Muscle layer of duodenum (tissue), 2 donors: ENCODE measurements at regions not wholly inside any gene's neighbourhood (a gene's known extent, or its start where the extent isn't known, plus 50 kb on each side); places are given as distances from the start of the nearest gene placed in this dataset.
"Not testable (repeated sequence)": the region's sequence is repeated elsewhere in the genome, so short reads cannot be mapped to it uniquely, and the experiment has no call there.

ENCODE experiments used
- H3K27ac ChIP-seq: one replicate; pipeline ENCODE4 v1.7.0; 2013; ENCODE audit warnings: mild to moderate bottlenecking, low read length
- H3K27me3 ChIP-seq: one replicate; pipeline ENCODE4 v1.7.0; 2013; ENCODE audit warnings: low read depth, mild to moderate bottlenecking, control low read depth, low read length
- H3K36me3 ChIP-seq, 2 donors: one replicate each; pipeline ENCODE4 v1.7.0; 2013; ENCODE audit warnings: low read length in 2 of 2, control low read depth in 1 of 2, mild to moderate bottlenecking in 1 of 2; ENCODE audit not compliant: insufficient read depth in 2 of 2, control insufficient read depth in 1 of 2
- H3K4me1 ChIP-seq, 2 donors: one replicate each; pipeline ENCODE4 v1.7.0; 2013; ENCODE audit warnings: low read length in 2 of 2, mild to moderate bottlenecking in 2 of 2, control low read depth in 1 of 2, moderate library complexity in 1 of 2; ENCODE audit not compliant: insufficient read depth in 2 of 2, control insufficient read depth in 1 of 2
- H3K4me3 ChIP-seq, 2 donors: one replicate each; pipeline ENCODE4 v1.7.0; 2013; ENCODE audit warnings: low read length in 2 of 2, low read depth in 1 of 2, mild to moderate bottlenecking in 1 of 2
- H3K9me3 ChIP-seq, 2 donors: one replicate each; pipeline ENCODE4 v1.7.0; 2013; ENCODE audit warnings: low read length in 2 of 2, control low read depth in 1 of 2, mild to moderate bottlenecking in 1 of 2; ENCODE audit not compliant: control insufficient read depth in 1 of 2
- donor health status: healthy.

DNA sequence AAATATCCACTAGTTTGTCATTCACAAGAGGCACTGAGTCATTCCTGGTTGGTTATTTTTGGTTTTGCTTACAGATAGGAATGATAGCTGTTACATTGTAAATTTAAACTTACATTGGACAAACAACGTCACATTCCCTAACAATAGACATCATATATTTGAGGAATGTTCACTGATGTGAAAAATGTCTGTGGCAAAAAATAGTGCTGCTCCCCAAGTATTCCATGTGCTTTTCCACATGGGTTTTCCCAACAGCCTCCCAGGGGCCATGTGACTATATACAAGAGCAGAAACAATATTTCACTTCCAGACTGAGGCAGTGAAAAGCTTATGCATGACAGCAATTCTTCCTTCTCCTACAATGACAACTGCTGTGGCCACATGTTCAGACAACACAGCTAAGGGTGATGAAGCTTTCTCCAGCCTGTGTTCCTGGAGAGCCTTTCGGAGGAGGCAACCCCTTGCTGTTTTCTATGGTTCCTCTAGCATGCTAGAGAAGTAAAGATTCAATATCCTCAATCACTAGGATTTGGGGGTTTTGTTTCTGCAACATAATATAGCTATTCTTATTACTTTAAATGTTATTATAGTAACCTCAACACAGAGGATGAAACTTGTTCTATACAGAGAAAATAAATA is 202.7 kb downstream of the PTH2R start:
- Histone ChIP-seq H3K27me3 (no peaks in the 10 kb centered on the region), H3K4me3 (no peak overlapping the region), H3K27ac (no peak overlapping the region), H3K9me3 (no peaks in the 10 kb centered on the region), H3K4me1 (no peaks in the 10 kb centered on the region), H3K36me3 (no peaks in the 10 kb centered on the region)

DNA sequence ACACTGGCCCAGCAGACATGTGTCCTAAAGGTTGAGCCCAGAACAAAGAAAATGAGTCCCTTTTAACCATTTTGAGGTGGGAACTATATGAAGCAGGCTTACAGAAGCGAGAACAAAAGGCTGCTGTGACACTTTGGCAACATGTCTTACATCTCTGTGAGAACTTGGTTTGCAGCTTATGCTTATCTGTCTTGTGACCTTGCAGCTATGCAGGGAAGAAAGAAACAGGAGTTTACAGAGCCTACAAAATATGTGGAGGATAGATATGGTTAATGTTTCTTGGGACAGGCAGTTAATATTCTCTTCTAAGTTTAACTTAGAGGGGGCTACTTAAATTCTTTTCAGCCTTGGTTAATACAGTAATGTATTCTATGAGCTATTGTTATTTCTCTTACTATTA is 209.1 kb downstream of the PTH2R start:
- H3K36me3 ChIP-seq, H3K4me1 ChIP-seq, H3K27me3 ChIP-seq, H3K9me3 ChIP-seq, H3K4me3 ChIP-seq, H3K27ac ChIP-seq: not testable (repeated sequence)

DNA sequence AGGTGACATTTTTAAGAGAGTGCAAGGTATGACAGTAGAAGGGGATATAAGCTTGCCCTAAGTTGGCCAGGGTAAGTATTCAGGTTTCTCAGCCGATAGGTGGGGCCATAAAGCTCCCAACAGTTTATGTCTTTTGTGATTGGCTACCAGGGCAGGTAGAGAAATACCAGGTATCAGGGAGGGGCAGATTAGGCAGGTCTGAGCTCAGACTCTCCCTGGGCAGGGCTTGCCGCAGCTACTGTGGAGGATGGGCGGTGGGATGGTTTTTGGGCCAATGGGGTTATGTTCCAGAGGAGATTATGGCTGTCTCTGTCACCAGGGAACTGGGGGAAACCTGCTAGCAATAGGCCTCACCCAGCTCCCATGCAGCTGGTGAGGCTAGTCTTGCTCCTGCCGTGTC is 211.6 kb downstream of the PTH2R start:
- no peak overlapping the region for H3K4me3 ChIP-seq
- H3K27ac ChIP-seq = no peak overlapping the region
- no peaks in the 10 kb centered on the region for H3K36me3 ChIP-seq
- H3K9me3 ChIP-seq = no peaks in the 10 kb centered on the region
- no peaks in the 10 kb centered on the region for H3K4me1 ChIP-seq
- H3K27me3 ChIP-seq = no peaks in the 10 kb centered on the region

- H3K27ac ChIP-seq = no peak overlapping the region
- no peaks in the 10 kb centered on the region for H3K27me3 ChIP-seq
- H3K9me3 ChIP-seq = no peaks in the 10 kb centered on the region
- H3K36me3 ChIP-seq = no peaks in the 10 kb centered on the region
- H3K4me1 ChIP-seq = no peaks in the 10 kb centered on the region
- no peak overlapping the region for H3K4me3 ChIP-seq
Measured at GRCh38 chr2:208619993-208620392, 213.4 kb downstream of the PTH2R start.

GRCh38 chr2:208620487-208620978 is 213.9 kb downstream of the PTH2R start:
- H3K27me3 ChIP-seq = no peaks in the 10 kb centered on the region
- H3K9me3 ChIP-seq = no peaks in the 10 kb centered on the region
- no peak overlapping the region for H3K4me3 ChIP-seq
- H3K4me1 ChIP-seq = no peaks in the 10 kb centered on the region
- H3K36me3 ChIP-seq = no peaks in the 10 kb centered on the region
- no peak overlapping the region for H3K27ac ChIP-seq

DNA sequence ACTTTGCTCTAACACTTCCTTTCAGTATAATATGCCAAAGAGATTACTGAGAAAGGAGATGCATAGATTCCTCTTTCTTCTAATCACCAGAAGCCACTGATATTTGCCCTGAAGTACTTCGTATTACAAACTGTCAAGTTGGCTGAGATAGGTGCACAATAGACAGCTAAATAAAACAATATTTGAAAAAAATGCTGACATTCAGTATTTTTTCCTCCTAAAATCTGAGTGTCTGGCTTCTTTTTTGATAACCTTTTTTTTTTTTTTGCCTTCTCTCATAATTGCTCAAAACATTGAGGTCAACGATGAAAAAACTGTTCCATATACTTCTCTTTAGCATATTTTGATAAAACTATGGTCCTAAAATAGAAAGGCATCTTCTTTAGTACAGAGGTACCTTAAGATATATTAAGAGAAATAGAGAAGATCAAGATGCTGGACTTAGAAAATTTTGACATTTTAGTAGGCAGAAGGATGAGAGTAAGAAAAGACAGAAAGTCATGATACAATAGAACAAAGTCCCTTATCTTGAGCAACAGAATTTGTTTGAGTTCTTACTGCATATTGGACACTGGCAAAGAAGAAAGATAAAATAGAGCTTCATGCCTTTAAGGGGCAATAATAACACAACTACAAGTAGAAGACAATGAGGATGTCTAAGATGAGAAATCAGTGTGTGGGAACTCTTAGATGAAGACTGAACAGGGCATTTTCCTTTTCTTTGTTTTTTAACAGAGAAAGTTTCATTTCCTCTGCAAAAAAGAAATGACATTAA is 220.7 kb downstream of the PTH2R start:
- Histone ChIP-seq H3K27ac (no peak overlapping the region), H3K36me3 (no peaks in the 10 kb centered on the region), H3K4me1 (no peaks in the 10 kb centered on the region), H3K4me3 (no peak overlapping the region), H3K27me3 (no peaks in the 10 kb centered on the region), H3K9me3 (no peaks in the 10 kb centered on the region)

DNA sequence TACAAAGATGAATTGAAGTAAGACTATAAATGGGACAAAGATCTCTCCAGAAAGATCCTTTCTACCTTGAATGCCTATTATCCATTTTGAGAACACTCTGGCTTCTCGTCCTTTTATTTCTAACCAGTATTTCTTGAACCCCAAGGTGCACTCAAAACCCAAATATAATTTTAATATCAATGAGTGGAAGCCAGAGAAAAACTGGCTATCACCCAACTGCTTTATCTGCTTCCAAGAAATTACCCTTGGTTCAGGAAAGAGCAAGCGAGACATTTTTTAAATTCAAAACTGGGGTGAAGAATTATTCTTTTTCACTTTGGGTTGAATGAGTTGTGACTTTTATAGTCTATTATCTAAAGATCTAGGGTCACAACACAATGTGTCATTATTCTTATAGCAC is 221.3 kb downstream of the PTH2R start:
- Histone ChIP-seq H3K27ac (no peak overlapping the region), H3K9me3 (no peaks in the 10 kb centered on the region), H3K4me1 (no peaks in the 10 kb centered on the region), H3K4me3 (no peak overlapping the region), H3K36me3 (no peaks in the 10 kb centered on the region), H3K27me3 (no peaks in the 10 kb centered on the region)

GRCh38 chr2:208638059-208638458 is 231.5 kb downstream of the PTH2R start:
- no peaks in the 10 kb centered on the region for H3K4me1 ChIP-seq
- no peaks in the 10 kb centered on the region for H3K36me3 ChIP-seq
- H3K27ac ChIP-seq = no peak overlapping the region
- H3K4me3 ChIP-seq = no peak overlapping the region
- no peaks in the 10 kb centered on the region for H3K27me3 ChIP-seq
- no peaks in the 10 kb centered on the region for H3K9me3 ChIP-seq

GRCh38 chr2:208642125-208642779 is 235.7 kb downstream of the PTH2R start:
- Histone ChIP-seq H3K27me3 (no peaks in the 10 kb centered on the region), H3K27ac (no peak overlapping the region), H3K4me3 (no peak overlapping the region), H3K36me3 (no peaks in the 10 kb centered on the region), H3K4me1 (no peaks in the 10 kb centered on the region), H3K9me3 (no peaks in the 10 kb centered on the region)

GRCh38 chr2:208643145-208643544 is 236.6 kb downstream of the PTH2R start:
- Histone ChIP-seq H3K4me1 (no peaks in the 10 kb centered on the region), H3K27ac (no peak overlapping the region), H3K36me3 (no peaks in the 10 kb centered on the region), H3K4me3 (no peak overlapping the region), H3K27me3 (no peaks in the 10 kb centered on the region), H3K9me3 (no peaks in the 10 kb centered on the region)

- no peak overlapping the region for H3K27ac ChIP-seq
- no peaks in the 10 kb centered on the region for H3K27me3 ChIP-seq
- H3K4me1 ChIP-seq = no peaks in the 10 kb centered on the region
- H3K4me3 ChIP-seq = no peak overlapping the region
- H3K9me3 ChIP-seq = no peaks in the 10 kb centered on the region
- H3K36me3 ChIP-seq = no peaks in the 10 kb centered on the region
Measured at GRCh38 chr2:208645226-208645625, 238.6 kb downstream of the PTH2R start.
